K562 (cell line): ENCODE measurements at regions not wholly inside any gene's neighbourhood (a gene's known extent, or its start where the extent isn't known, plus 50 kb on each side); places are given as distances from the start of the nearest gene placed in this dataset.

ENCODE experiments used
- ATAC-seq: fragments of 200-7000 bp; cut with Tn5 transposase; 3 replicates; pipeline ENCODE4 v1.9.1; 2020; ENCODE audit warnings: moderate library complexity
- BruUV-seq: library from RNA; stranded (reverse); fragments of 400-500 nt; replicated peaks from 2 replicates; lab custom pipeline; 2021; lab: Mats Ljungman, UMichigan
- CTCF ChIA-PET: fragments of 300-600 bp; formaldehyde crosslinking; extraction: SDS; loops from one replicate; lab custom pipeline; 2021; ENCODE audit warnings: low intra/inter-chr PET ratio; lab: Yijun Ruan, JAX
- POLR2A ChIA-PET: fragments of 300-600, 350-650 bp; sonication (Branson Sonifier 250); formaldehyde crosslinking; extraction: SDS; loops from one replicate; lab custom pipeline; 2021; ENCODE audit warnings: antibody characterized with exemption, inconsistent platforms; lab: Yijun Ruan, JAX
- DNase-seq, 4 experiments: peaks; one replicate each; pipeline versions ENCODE4 v3.0.0 to v3.0.0-alpha.2; 2011 to 2018; ENCODE audit warnings: low spot score in 3 of 4, mixed read lengths in 3 of 4; ENCODE audit errors: extremely low read depth in 1 of 4
- FAIRE-seq: peaks from 2 replicates; lab custom pipeline; 2011; peaks lifted over from hg19 to GRCh38; lab: Jason Lieb, UNC
- H2AFZ ChIP-seq: 2 replicates; pipeline ENCODE4 v1.6.0; 2011; ENCODE audit warnings: low read depth, low read length, control low read depth, inconsistent platforms
- H3K27ac ChIP-seq: fragments of 200-600 bp; 3 replicates; pipeline ENCODE4 v1.8.0; 2011; ENCODE audit warnings: low read depth, mild to moderate bottlenecking, control low read depth, inconsistent platforms, low read length, moderate library complexity, mixed read lengths; ENCODE audit errors: extremely low read depth
- H3K27me3 ChIP-seq, 2 experiments: fragments of 300-600 bp in 1 of 2; 2 replicates in 1 of 2; 3 replicates in 1 of 2; pipeline versions ENCODE4 v1.6.0 to v1.8.0; 2011; ENCODE audit warnings: inconsistent platforms in 2 of 2, low read length in 2 of 2, mild to moderate bottlenecking in 1 of 2, mixed read lengths in 1 of 2, moderate library complexity in 1 of 2; ENCODE audit not compliant: control insufficient read depth in 2 of 2, insufficient read depth in 2 of 2
- H3K36me3 ChIP-seq: fragments of 300-600 bp; 3 replicates; pipeline ENCODE4 v1.8.0; 2011; ENCODE audit warnings: mild to moderate bottlenecking, low read length, inconsistent platforms; ENCODE audit not compliant: control insufficient read depth, insufficient read depth
- H3K4me1 ChIP-seq, 2 experiments: fragments of 200-600 bp in 1 of 2; replicated peaks in 1 of 2; 2 replicates in 1 of 2; 3 replicates in 1 of 2; pipeline versions ENCODE4 v1.5.1 to v1.8.0; 2011; ENCODE audit warnings: inconsistent platforms in 2 of 2, low read length in 2 of 2, mild to moderate bottlenecking in 1 of 2, mixed read lengths in 1 of 2, moderate library complexity in 1 of 2; ENCODE audit not compliant: control insufficient read depth in 2 of 2, insufficient read depth in 2 of 2
- H3K4me2 ChIP-seq: 2 replicates; pipeline ENCODE4 v1.6.1; 2011; ENCODE audit warnings: low read length, control low read depth, inconsistent platforms, mixed read lengths; ENCODE audit not compliant: insufficient read depth
- H3K4me3 ChIP-seq: fragments of 200-600 bp; sonication (generic), shearing (Covaris generic); 2 replicates; pipeline ENCODE4 v1.5.1; 2016; ENCODE audit warnings: control low read depth, inconsistent platforms
- H3K79me2 ChIP-seq: fragments of 200-600 bp; 3 replicates; pipeline ENCODE4 v1.8.0; 2011; ENCODE audit warnings: low read length, inconsistent platforms; ENCODE audit not compliant: control insufficient read depth, insufficient read depth
- H3K9ac ChIP-seq, 2 experiments: 2 replicates each; pipeline versions ENCODE4 v1.6.0 to v1.6.1; 2011; ENCODE audit warnings: low read depth in 2 of 2, low read length in 2 of 2, control low read depth in 1 of 2, inconsistent platforms in 1 of 2, mild to moderate bottlenecking in 1 of 2, mixed read lengths in 1 of 2; ENCODE audit not compliant: insufficient read depth in 1 of 2
- H3K9me1 ChIP-seq: one replicate; pipeline ENCODE4 v1.6.0; 2011; ENCODE audit warnings: inconsistent platforms, mild to moderate bottlenecking, low read length, moderate library complexity; ENCODE audit not compliant: control insufficient read depth, insufficient read depth
- H3K9me3 ChIP-seq: replicated peaks from 2 replicates; pipeline ENCODE4 v1.5.1; 2011; ENCODE audit warnings: low read depth, low read length, inconsistent platforms; ENCODE audit not compliant: control insufficient read depth, insufficient read depth
- H4K20me1 ChIP-seq: replicated peaks from 2 replicates; pipeline ENCODE4 v1.6.1; 2011; ENCODE audit warnings: low read length, inconsistent platforms, mixed read lengths; ENCODE audit not compliant: control insufficient read depth, insufficient read depth
- KAT8 ChIP-seq: fragments of 450-650 bp; IDR thresholded peaks from 2 replicates; pipeline ENCODE4 v1.6.1; 2016; ENCODE audit warnings: low read depth, mild to moderate bottlenecking
- KDM4B ChIP-seq, 2 experiments: fragments of 450-650 bp in 1 of 2; sonication (generic) in 1 of 2; IDR thresholded peaks; 2 replicates each; pipeline ENCODE4 v1.6.1; 2016 to 2017; ENCODE audit warnings: borderline replicate concordance in 2 of 2, antibody characterized with exemption in 1 of 2, low read depth in 1 of 2, mild to moderate bottlenecking in 1 of 2
- SMAD2 ChIP-seq: fragments of 150-350 bp; IDR thresholded peaks from 2 replicates; pipeline ENCODE4 v1.6.1; 2014; ENCODE audit warnings: low read depth, mild to moderate bottlenecking, low read length
- ZNF12 ChIP-seq: sonication (generic); formaldehyde crosslinking; IDR thresholded peaks from 2 replicates; pipeline ENCODE4 v1.4.0; 2020; ENCODE audit warnings: mild to moderate bottlenecking, missing genetic modification reagents
- ZNF133 ChIP-seq: fragments of 250-450 bp; sonication (Bioruptor Pico); IDR thresholded peaks from 2 replicates; pipeline ENCODE4 v1.4.0; 2020; ENCODE audit warnings: mild to moderate bottlenecking
- ZNF511 ChIP-seq: sonication (generic); formaldehyde crosslinking; IDR thresholded peaks from 2 replicates; pipeline ENCODE4 v1.8.0; 2022; ENCODE audit warnings: mild to moderate bottlenecking, missing genetic modification reagents
- ZNF76 ChIP-seq: fragments of 250-450 bp; sonication (Bioruptor Pico); IDR thresholded peaks from 2 replicates; pipeline ENCODE4 v1.4.0; 2020; ENCODE audit warnings: mild to moderate bottlenecking, moderate library complexity, borderline replicate concordance
- WGBS: fragments of 100-300 bp; shearing (Covaris generic); methylation state at CpG from one replicate; pipeline ENCODE4 v1.1.6; 2016; ENCODE audit warnings: low coverage, mixed read lengths; ENCODE audit not compliant: insufficient coverage; ENCODE audit errors: missing lambda C conversion rate; 5-methylcytosine and 5-hydroxymethylcytosine counted together
- in situ Hi-C: fragments of 300-500 bp; cut with MboI; formaldehyde crosslinking; loops from 4 replicates; pipeline ENCODE4 v1.15.0; 2018; ENCODE audit warnings: inconsistent platforms, mixed read lengths
- intact Hi-C: fragments of 100-400 bp; cut with micrococcal nuclease; formaldehyde crosslinking; loops from 2 replicates; pipeline ENCODE4 v1.14.2; 2022
- TF ChIP-seq, protein P1 (sequence below), 2 experiments: fragments of 450-650 bp; formaldehyde crosslinking in 1 of 2; IDR thresholded peaks; 2 replicates each; pipeline versions ENCODE4 v1.4.0 to v1.6.1; 2014 to 2020; ENCODE audit warnings: mild to moderate bottlenecking in 2 of 2, borderline replicate concordance in 1 of 2, low read depth in 1 of 2
- TF ChIP-seq, protein P2 (sequence below): IDR thresholded peaks from 3 replicates; pipeline ENCODE4 v1.6.1; 2011; ENCODE audit warnings: borderline replicate concordance, mild to moderate bottlenecking, moderate library complexity; ENCODE audit not compliant: insufficient read length; ENCODE audit errors: extremely low read depth

GRCh38 chr9:87305151-87305550, 192.5 kb upstream of the DAPK1 start:
- no peak overlapping the region for H2AFZ ChIP-seq
- intact Hi-C loops, result no loop called here
- no peaks in the 10 kb centered on the region for H3K9me1 ChIP-seq
- no peaks in the 10 kb centered on the region for H3K4me1 ChIP-seq
- TF ChIP-seq ZNF133 (CRISPR knock-in tag) (no peak), SMAD2 (no peak), ZNF12 (no peak), ZNF76 (CRISPR knock-in tag) (no peak), ZNF511 (CRISPR knock-in tag) (no peak), KDM4B (IDR thresholded peaks at IDR 0.05; ENCODE audit: borderline replicate concordance in 2 of 2, low read depth in 1 of 2) (no peak), KAT8 (no peak)
- TF ChIP-seq, protein P1, sequence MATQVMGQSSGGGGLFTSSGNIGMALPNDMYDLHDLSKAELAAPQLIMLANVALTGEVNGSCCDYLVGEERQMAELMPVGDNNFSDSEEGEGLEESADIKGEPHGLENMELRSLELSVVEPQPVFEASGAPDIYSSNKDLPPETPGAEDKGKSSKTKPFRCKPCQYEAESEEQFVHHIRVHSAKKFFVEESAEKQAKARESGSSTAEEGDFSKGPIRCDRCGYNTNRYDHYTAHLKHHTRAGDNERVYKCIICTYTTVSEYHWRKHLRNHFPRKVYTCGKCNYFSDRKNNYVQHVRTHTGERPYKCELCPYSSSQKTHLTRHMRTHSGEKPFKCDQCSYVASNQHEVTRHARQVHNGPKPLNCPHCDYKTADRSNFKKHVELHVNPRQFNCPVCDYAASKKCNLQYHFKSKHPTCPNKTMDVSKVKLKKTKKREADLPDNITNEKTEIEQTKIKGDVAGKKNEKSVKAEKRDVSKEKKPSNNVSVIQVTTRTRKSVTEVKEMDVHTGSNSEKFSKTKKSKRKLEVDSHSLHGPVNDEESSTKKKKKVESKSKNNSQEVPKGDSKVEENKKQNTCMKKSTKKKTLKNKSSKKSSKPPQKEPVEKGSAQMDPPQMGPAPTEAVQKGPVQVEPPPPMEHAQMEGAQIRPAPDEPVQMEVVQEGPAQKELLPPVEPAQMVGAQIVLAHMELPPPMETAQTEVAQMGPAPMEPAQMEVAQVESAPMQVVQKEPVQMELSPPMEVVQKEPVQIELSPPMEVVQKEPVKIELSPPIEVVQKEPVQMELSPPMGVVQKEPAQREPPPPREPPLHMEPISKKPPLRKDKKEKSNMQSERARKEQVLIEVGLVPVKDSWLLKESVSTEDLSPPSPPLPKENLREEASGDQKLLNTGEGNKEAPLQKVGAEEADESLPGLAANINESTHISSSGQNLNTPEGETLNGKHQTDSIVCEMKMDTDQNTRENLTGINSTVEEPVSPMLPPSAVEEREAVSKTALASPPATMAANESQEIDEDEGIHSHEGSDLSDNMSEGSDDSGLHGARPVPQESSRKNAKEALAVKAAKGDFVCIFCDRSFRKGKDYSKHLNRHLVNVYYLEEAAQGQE (IDR thresholded peaks at IDR 0.05; ENCODE audit: borderline replicate concordance), result no peak
- TF ChIP-seq, protein P1 (CRISPR knock-in tag; IDR thresholded peaks at IDR 0.05; ENCODE audit: low read depth), result no peak
- TF ChIP-seq, protein P2, sequence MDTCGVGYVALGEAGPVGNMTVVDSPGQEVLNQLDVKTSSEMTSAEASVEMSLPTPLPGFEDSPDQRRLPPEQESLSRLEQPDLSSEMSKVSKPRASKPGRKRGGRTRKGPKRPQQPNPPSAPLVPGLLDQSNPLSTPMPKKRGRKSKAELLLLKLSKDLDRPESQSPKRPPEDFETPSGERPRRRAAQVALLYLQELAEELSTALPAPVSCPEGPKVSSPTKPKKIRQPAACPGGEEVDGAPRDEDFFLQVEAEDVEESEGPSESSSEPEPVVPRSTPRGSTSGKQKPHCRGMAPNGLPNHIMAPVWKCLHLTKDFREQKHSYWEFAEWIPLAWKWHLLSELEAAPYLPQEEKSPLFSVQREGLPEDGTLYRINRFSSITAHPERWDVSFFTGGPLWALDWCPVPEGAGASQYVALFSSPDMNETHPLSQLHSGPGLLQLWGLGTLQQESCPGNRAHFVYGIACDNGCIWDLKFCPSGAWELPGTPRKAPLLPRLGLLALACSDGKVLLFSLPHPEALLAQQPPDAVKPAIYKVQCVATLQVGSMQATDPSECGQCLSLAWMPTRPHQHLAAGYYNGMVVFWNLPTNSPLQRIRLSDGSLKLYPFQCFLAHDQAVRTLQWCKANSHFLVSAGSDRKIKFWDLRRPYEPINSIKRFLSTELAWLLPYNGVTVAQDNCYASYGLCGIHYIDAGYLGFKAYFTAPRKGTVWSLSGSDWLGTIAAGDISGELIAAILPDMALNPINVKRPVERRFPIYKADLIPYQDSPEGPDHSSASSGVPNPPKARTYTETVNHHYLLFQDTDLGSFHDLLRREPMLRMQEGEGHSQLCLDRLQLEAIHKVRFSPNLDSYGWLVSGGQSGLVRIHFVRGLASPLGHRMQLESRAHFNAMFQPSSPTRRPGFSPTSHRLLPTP, result no peak
- TF ChIP-seq, all 486 proteins: peak for 0
- in situ Hi-C loops, result no loop called here
- no peak overlapping the region for H3K4me3 ChIP-seq
- H3K27ac ChIP-seq, result no peak overlapping the region
- H3K9me3 ChIP-seq, result no peaks in the 10 kb centered on the region
- WGBS, result 0% methylated on average over 7 of the region's 7 CpGs
- ATAC-seq (no peak), DNase-seq (no peak), FAIRE-seq (no peak)
- H4K20me1 ChIP-seq, result no peaks in the 10 kb centered on the region
- no peaks in the 10 kb centered on the region for H3K36me3 ChIP-seq
- no peaks in the 10 kb centered on the region for H3K79me2 ChIP-seq
- no peak overlapping the region for H3K4me2 ChIP-seq
- CTCF ChIA-PET, result no interaction called here
- no TSS peak for BruUV-seq
- H3K27me3 ChIP-seq, result peaks cover 0 to 4% of the 10 kb centered on the region in 2 experiments; a peak in 3 of 5 replicates
- no peak overlapping the region for H3K9ac ChIP-seq
- POLR2A ChIA-PET, result interaction anchor here (0.6 to 0.7 kb wide), 3 partner anchors 271 to 337 kb away, joined by 3 read pairs; no protein-coding TSS in a partner anchor
